ENCODE measurements at regions not wholly inside any gene's neighbourhood (a gene's known extent, or its start where the extent isn't known, plus 50 kb on each side); places are given as distances from the start of the nearest gene placed in this dataset.

GRCh38 chr4:133377286-133377685 lies 228.2 kb downstream of the PCDH10 start:
- TF ChIP-seq CTCF (IDR thresholded peaks at IDR 0.05) (no peak), POLR2AphosphoS5 (IDR thresholded peaks at IDR 0.05; ENCODE audit: low read depth, low read length) (no peak)
